Stimulated activated CD4-positive, alpha-beta T cell treated with anti-CD3 and anti-CD28 coated beads, Interleukin-4, amount 100 ng/mL, for 4 hours (primary cell): ENCODE measurements at regions not wholly inside any gene's neighbourhood (a gene's known extent, or its start where the extent isn't known, plus 50 kb on each side); places are given as distances from the start of the nearest gene placed in this dataset.

Experiments
- DNase-seq, 2 experiments: peaks; one replicate each; pipeline ENCODE4 v3.0.0-alpha.2; 2020

GRCh38 chr12:24198936-24199671 is 249.6 kb upstream of the SOX5 start:
- no peak for DNase-seq

GRCh38 chr12:24198070-24198469 is 248.6 kb upstream of the SOX5 start:
- DNase-seq = no peak

- DNase-seq = no peak
Measured at GRCh38 chr12:24197532-24197931, 248.1 kb upstream of the SOX5 start.

GRCh38 chr12:24195063-24195462 is 245.6 kb upstream of the SOX5 start:
- no peak for DNase-seq

GRCh38 chr12:24191117-24191516 is 241.6 kb upstream of the SOX5 start:
- no peak for DNase-seq

- no peak for DNase-seq
Measured at GRCh38 chr12:24185782-24186181, 236.3 kb upstream of the SOX5 start.

GRCh38 chr12:24177889-24178288 is 228.4 kb upstream of the SOX5 start:
- DNase-seq = no peak

- no peak for DNase-seq
Measured at GRCh38 chr12:24175929-24176328, 226.5 kb upstream of the SOX5 start.

GRCh38 chr12:24175284-24175683 is 225.8 kb upstream of the SOX5 start:
- DNase-seq = no peak

GRCh38 chr12:24173067-24173466 is 223.6 kb upstream of the SOX5 start:
- no peak for DNase-seq

GRCh38 chr12:24172773-24173066 is 223.2 kb upstream of the SOX5 start:
- no peak for DNase-seq

GRCh38 chr12:24172031-24172772 is 222.7 kb upstream of the SOX5 start:
- DNase-seq = no peak

GRCh38 chr12:24155042-24155441 is 205.6 kb upstream of the SOX5 start:
- DNase-seq = no peak

GRCh38 chr12:24153079-24153478 is 203.6 kb upstream of the SOX5 start:
- no peak for DNase-seq

- no peak for DNase-seq
Measured at GRCh38 chr12:24152270-24152669, 202.8 kb upstream of the SOX5 start.

GRCh38 chr12:24143928-24144327 is 194.5 kb upstream of the SOX5 start:
- no peak for DNase-seq

GRCh38 chr12:24139035-24139434 is 189.6 kb upstream of the SOX5 start:
- no peak for DNase-seq

- no peak for DNase-seq
Measured at GRCh38 chr12:24138041-24138440, 188.6 kb upstream of the SOX5 start.

- no peak for DNase-seq
Measured at GRCh38 chr12:24135158-24135850, 185.8 kb upstream of the SOX5 start.

- no peak for DNase-seq
Measured at GRCh38 chr12:24134092-24134491, 184.6 kb upstream of the SOX5 start.

GRCh38 chr12:24133384-24133783 is 183.9 kb upstream of the SOX5 start:
- no peak for DNase-seq

GRCh38 chr12:24127919-24128721 is 178.7 kb upstream of the SOX5 start:
- DNase-seq = no peak

GRCh38 chr12:24125280-24125679 is 175.8 kb upstream of the SOX5 start:
- DNase-seq = no peak
